ENCODE measurements at regions not wholly inside any gene's neighbourhood (a gene's known extent, or its start where the extent isn't known, plus 50 kb on each side); places are given as distances from the start of the nearest gene placed in this dataset.
A peak's percentile ranks its signal among the peaks of the same experiment; 100 is the strongest.

DNA sequence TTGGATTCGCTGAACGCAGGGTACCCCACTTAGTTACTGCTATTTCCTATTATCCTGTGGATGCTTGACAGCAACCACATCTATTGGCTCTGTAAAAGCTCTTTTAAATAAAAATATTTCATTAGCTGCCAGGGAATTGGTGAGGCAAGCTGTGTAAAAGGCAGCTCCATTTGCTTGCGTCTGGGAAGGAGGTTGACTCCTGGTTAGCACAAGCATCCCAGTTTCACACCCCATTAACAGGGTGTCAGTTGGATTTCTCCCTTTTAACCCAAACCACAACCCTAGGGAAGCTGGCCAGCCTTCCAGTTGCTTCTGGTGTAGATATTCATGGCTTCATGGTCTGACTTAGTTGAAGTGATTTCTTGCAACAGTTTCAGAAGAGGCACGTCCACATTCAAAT is 151.0 kb downstream of the GPBP1 start:
- TF ChIP-seq, protein P1, sequence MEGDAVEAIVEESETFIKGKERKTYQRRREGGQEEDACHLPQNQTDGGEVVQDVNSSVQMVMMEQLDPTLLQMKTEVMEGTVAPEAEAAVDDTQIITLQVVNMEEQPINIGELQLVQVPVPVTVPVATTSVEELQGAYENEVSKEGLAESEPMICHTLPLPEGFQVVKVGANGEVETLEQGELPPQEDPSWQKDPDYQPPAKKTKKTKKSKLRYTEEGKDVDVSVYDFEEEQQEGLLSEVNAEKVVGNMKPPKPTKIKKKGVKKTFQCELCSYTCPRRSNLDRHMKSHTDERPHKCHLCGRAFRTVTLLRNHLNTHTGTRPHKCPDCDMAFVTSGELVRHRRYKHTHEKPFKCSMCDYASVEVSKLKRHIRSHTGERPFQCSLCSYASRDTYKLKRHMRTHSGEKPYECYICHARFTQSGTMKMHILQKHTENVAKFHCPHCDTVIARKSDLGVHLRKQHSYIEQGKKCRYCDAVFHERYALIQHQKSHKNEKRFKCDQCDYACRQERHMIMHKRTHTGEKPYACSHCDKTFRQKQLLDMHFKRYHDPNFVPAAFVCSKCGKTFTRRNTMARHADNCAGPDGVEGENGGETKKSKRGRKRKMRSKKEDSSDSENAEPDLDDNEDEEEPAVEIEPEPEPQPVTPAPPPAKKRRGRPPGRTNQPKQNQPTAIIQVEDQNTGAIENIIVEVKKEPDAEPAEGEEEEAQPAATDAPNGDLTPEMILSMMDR (IDR thresholded peaks at IDR 0.05): no peak
- ATAC-seq (ENCODE audit: low FRiP score) (no peak), DNase-seq (ENCODE audit: low spot score) (no peak)

DNA sequence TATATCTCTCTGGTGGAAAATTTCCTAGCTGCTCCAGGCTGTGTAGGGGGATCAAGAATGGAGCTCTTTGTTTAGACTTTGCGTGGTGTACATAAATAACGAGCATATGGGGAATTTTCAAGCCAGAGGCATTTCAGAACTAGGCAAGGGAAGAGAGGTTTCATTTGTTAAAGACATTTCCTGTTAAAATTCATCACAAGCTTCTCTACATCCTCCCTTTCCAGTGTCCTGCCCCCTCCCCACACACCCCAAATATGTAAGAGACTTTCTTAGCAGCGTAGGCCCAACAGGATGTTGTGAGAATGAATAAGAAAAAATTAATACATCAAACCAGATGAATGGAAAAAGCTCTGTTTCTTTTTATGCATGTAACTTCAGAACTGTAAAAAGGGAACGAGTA is 150.3 kb downstream of the GPBP1 start:
- ATAC-seq (ENCODE audit: low FRiP score): no peak
- DNase-seq (ENCODE audit: low spot score): no peak
- TF ChIP-seq, protein P1 (IDR thresholded peaks at IDR 0.05): no peak

DNA sequence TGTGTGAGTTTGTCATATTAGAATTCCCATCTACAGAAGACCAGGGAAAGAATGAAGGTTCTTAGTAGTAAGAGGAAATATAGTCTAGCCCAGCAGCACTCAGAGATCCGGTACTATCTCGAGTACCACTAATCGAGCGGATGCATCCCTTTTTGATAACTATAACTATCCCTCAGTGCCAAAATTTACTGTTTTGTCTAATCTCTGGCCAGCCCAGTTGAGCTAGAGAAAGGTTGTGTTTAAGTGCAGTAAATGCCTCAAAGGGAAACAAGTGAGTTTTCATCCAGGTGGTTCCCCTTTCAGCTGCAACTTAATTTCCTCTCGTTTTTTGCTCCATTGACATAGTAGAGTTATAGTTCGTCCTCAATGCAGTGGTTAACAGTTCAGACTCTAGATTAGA is 146.7 kb downstream of the GPBP1 start:
- TF ChIP-seq, protein P1 (IDR thresholded peaks at IDR 0.05): no peak
- DNase-seq (ENCODE audit: low spot score) (no peak), ATAC-seq (ENCODE audit: low FRiP score) (no peak)

DNA sequence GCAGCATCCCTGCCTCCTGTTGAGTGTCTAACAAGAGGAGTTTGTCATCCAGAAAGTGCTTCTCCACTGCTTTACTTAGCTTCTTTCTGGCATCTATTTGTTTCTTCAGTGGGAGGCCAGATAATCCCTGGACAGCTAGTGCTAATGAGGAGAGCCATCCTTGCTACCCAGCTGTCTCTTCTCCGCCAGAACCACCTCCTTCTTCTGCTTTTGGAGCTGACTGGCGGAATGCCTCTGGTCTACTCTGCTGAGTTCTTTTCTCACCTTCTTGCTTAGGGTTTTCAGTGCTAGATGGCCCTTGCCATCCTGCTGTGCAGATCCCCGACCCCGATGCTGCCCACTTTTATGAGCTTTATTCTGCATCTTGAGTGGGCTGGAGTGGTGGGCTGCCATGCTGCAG is 145.8 kb downstream of the GPBP1 start:
- ATAC-seq (ENCODE audit: low FRiP score): no peak
- TF ChIP-seq, protein P1 (IDR thresholded peaks at IDR 0.05): no peak
- no peak for DNase-seq (ENCODE audit: low spot score)

DNA sequence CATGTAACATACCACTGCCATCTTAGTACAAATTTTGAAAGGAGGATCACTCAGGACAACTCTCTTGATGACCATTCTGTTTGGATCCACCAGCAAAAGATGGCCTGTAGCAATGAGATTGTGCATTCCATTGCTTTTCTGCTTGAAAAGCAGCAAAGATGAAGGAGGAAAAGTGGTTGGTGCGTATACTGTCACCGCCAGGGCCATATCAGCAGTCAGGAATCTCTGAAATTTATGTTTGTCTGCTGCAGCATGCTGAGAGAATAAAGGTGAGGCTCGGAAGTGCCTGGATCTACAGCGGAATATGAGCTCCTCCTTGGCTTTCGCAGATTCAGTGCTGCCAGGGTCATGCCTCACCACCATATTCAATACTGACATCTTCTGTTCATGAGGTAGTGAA is 144.4 kb downstream of the GPBP1 start:
- ATAC-seq (ENCODE audit: low FRiP score) (no peak), DNase-seq (ENCODE audit: low spot score) (no peak)
- TF ChIP-seq, protein P1 (IDR thresholded peaks at IDR 0.05): no peak

DNA sequence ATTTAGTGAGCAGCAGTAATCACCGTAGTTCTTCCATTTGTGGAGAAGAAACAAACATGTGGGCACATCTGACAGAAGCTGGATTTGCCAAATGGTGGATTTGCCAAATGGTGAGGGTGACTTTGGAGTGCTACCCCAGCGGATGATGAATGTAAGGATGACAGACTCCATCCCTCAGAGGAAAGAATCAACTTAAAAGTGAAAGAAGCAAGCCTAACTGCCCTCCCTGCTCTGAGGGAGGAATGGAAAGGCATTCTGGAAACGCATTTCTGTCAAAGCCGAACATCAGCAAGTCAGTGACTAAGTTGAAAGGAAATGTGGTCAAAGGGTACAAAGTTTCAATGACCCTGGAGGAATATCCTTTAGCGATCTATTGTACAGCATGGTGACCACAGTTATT is 143.5 kb downstream of the GPBP1 start:
- ATAC-seq (ENCODE audit: low FRiP score): peak; percentile 64
- TF ChIP-seq, protein P1 (IDR thresholded peaks at IDR 0.05): no peak
- no peak for DNase-seq (ENCODE audit: low spot score)

DNA sequence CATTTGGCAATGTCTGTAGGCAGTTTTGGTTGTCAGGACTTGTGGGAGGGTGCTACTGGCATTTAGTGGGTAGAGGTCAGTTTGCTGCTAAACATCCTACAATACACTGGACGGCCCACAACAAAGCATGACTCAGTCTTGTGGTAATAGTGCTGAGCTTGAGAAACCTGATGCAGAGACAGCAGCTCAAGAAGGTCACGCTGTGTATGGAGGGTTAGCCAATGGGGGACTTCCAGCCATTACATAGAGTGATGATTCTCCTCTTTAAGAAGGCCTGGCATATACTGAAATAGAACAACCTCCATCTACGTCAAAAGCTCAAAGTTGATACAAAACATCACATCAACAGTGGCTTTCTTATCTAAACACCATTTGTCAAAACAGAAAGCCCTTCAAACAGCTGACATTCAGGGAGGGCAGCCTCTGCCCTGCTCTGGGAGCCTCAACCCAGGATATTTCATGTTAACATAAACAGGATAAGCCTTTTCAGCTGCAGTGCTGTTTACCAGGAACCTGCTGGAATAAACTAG is 143.0 kb downstream of the GPBP1 start:
- TF ChIP-seq, protein P1 (IDR thresholded peaks at IDR 0.05): no peak
- peak; percentile 27 for DNase-seq (ENCODE audit: low spot score)
- ATAC-seq (ENCODE audit: low FRiP score): peak; percentile 92
